GM06990 (cell line): ENCODE measurements at regions not wholly inside any gene's neighbourhood (a gene's known extent, or its start where the extent isn't known, plus 50 kb on each side); places are given as distances from the start of the nearest gene placed in this dataset.

Experiments
- DNase-seq: peaks from one replicate; pipeline ENCODE4 v3.0.0-alpha.2; 2011; ENCODE audit not compliant: insufficient read length; ENCODE audit errors: extremely low read depth
- H3K27me3 ChIP-seq: replicated peaks from 2 replicates; pipeline ENCODE4 v1.6.0; 2011; ENCODE audit warnings: low read length; ENCODE audit not compliant: control insufficient read depth, insufficient read depth
- H3K36me3 ChIP-seq: 2 replicates; pipeline ENCODE4 v1.5.1; 2011; ENCODE audit warnings: low read length; ENCODE audit not compliant: control insufficient read depth, insufficient read depth
- H3K4me3 ChIP-seq: replicated peaks from 2 replicates; pipeline ENCODE4 v1.5.1; 2011; ENCODE audit warnings: low read depth, mild to moderate bottlenecking, control low read depth, low read length
- TF ChIP-seq, protein P1 (sequence below): IDR thresholded peaks from 2 replicates; pipeline ENCODE4 v1.5.1; 2011; ENCODE audit warnings: low read length, control low read depth, mild to moderate bottlenecking, inconsistent platforms; ENCODE audit not compliant: insufficient read depth, poor library complexity, severe bottlenecking

DNA sequence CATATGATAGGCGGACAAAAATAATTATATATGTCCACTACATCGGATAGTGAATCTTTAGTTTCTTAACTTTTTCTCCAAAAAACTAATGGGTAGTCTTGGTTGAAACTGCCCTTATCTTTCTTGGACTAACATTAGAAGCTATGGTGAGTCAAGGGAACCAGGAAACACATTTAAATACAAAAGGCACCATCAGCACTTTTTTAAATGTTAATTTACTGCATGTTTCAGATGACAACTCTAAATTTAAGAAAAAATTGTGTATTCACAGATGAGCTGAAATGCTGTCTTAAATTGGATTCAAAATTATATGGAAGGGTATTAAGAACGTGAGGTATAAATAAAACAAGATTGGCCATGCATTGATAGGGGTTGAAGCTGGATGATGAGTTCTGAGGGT, 75.6 kb upstream of the CERS6 start:
- DNase-seq = no peak
- Histone ChIP-seq H3K4me3 (no peak overlapping the region), H3K36me3 (no peaks in the 10 kb centered on the region), H3K27me3 (no peaks in the 10 kb centered on the region)
- TF ChIP-seq, protein P1, sequence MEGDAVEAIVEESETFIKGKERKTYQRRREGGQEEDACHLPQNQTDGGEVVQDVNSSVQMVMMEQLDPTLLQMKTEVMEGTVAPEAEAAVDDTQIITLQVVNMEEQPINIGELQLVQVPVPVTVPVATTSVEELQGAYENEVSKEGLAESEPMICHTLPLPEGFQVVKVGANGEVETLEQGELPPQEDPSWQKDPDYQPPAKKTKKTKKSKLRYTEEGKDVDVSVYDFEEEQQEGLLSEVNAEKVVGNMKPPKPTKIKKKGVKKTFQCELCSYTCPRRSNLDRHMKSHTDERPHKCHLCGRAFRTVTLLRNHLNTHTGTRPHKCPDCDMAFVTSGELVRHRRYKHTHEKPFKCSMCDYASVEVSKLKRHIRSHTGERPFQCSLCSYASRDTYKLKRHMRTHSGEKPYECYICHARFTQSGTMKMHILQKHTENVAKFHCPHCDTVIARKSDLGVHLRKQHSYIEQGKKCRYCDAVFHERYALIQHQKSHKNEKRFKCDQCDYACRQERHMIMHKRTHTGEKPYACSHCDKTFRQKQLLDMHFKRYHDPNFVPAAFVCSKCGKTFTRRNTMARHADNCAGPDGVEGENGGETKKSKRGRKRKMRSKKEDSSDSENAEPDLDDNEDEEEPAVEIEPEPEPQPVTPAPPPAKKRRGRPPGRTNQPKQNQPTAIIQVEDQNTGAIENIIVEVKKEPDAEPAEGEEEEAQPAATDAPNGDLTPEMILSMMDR = no peak

DNA sequence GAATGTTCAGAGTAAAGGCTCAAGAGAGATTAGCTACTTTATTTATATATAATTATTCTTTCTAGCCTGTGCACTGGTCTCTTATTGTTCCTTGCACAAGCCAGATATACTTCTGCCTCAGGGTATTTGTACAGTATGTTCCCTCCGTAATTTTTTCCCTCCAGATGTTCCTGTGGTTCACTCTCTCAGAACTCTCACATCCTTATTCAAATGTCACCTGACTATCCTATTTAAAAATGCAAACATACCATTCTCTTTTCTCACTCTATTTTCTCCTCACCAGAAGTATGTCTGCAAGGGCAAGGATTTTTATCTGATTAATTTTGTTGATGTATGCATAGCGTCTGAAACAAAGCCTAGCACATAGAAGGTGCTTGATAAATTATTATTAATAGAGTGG, 64.0 kb upstream of the CERS6 start:
- Histone ChIP-seq H3K4me3 (no peak overlapping the region), H3K27me3 (no peaks in the 10 kb centered on the region), H3K36me3 (no peaks in the 10 kb centered on the region)
- TF ChIP-seq, protein P1 = no peak
- no peak for DNase-seq

DNA sequence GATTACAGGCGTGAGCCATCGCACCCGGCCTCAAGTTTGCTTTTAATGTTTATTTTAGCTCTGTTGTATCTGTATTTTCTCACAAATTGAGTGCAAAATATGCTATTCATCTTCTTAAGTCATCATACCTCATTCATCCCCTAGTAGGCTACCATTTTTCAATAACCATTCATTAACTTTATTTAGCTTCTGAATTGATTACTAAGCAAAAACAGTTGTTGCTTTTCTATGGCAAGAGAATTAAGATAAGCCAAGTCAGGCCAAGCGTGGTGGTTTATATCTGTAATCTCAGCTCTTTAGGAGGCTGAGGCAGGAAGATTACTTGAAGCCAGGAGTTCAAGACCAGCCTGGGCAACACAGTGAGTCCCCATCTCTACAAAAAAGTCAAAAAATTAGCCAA, 63.3 kb upstream of the CERS6 start:
- H3K27me3 ChIP-seq = no peaks in the 10 kb centered on the region
- DNase-seq = no peak
- H3K36me3 ChIP-seq = no peaks in the 10 kb centered on the region
- TF ChIP-seq, protein P1 = no peak
- H3K4me3 ChIP-seq = no peak overlapping the region

DNA sequence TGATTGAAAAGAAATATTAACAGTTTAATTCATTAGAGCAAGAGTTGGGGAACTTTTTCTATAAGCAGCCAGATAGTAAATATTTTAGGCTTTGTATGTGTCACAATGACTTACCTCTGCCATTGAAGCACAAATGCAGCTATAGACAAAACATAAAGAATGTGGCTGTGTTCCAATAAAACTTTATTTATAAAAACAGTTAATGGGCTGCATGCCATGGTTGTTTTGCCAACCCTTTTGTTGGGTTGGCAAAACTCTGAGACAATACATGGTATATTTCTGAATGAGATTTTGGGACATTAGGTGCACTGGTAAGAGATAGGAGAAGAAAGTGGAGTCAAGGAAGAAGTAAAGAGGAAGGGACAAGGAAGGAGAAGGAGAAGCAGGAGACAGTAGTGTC, 61.8 kb upstream of the CERS6 start:
- Histone ChIP-seq H3K36me3 (no peaks in the 10 kb centered on the region), H3K4me3 (no peak overlapping the region), H3K27me3 (no peaks in the 10 kb centered on the region)
- no peak for DNase-seq
- TF ChIP-seq, protein P1 = no peak

DNA sequence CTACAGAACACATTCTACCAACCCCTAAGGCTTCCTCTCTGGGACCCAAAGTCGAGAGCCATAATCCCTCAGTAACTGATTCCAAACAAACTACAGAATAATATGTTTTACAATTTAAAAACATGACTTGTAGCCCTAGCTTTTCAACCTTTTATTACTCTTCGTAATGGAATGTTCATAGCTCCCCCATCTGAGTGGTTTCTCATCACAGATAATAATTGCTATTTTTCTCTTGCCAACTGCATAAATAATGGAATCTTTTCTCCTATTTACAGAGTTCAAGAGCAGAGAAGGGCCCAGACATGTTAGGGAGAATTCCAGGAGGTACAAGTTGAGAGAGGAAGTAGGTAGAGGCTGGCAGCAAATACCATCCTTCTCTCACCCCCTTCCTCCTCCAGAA, 59.9 kb upstream of the CERS6 start:
- Histone ChIP-seq H3K27me3 (no peaks in the 10 kb centered on the region), H3K36me3 (no peaks in the 10 kb centered on the region)
- TF ChIP-seq, protein P1 = no peak

DNA sequence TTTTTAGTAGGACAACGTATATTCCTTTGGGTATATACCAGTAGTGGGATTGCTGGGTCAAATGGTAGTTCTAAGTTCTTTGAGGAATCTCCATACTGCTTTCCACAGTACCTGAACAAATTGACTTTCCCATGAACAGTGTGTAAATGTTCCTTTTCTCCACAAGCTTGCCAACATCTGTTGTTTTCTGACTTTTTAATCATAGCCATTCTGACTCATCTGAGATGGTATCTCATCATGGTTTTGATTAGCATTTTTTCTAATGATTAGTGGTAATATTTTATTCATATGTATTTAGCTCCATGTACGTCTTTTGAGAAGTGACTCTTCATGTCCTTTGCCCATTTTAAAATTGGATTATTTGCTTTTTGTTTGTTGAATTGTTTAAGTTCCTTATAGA, 58.4 kb upstream of the CERS6 start:
- H3K27me3 ChIP-seq = no peaks in the 10 kb centered on the region
- no peak overlapping the region for H3K4me3 ChIP-seq
- no peak for DNase-seq
- no peaks in the 10 kb centered on the region for H3K36me3 ChIP-seq
- TF ChIP-seq, protein P1 = no peak

More for the DNA sequence above, 59.9 kb upstream of the CERS6 start:
- no peak for DNase-seq
- H3K4me3 ChIP-seq = no peak overlapping the region
